HepG2 (cell line): ENCODE measurements at regions not wholly inside any gene's neighbourhood (a gene's known extent, or its start where the extent isn't known, plus 50 kb on each side); places are given as distances from the start of the nearest gene placed in this dataset.

Experiments
- ATAC-seq: fragments of 200-7000 bp; cut with Tn5 transposase; 3 replicates; pipeline ENCODE4 v1.9.1; 2020; ENCODE audit warnings: mild to moderate bottlenecking, moderate library complexity
- BruUV-seq: library from RNA; stranded (reverse); fragments of 400-500 nt; replicated peaks from 2 replicates; lab custom pipeline; 2021; lab: Mats Ljungman, UMichigan
- CTCF ChIA-PET: fragments of 300-600 bp; formaldehyde crosslinking; extraction: SDS; loops from one replicate; lab custom pipeline; 2021; ENCODE audit warnings: low total read pairs, inconsistent platforms, low intra/inter-chr PET ratio; lab: Yijun Ruan, JAX
- POLR2A ChIA-PET: fragments of 350-600 bp; sonication (Branson Sonifier 250); formaldehyde crosslinking; loops from one replicate; lab custom pipeline; 2020; ENCODE audit warnings: antibody characterized with exemption, inconsistent platforms; lab: Yijun Ruan, JAX
- DNase-seq: peaks from one replicate; pipeline ENCODE4 v3.0.0-alpha.2; 2015; ENCODE audit warnings: low spot score
- FAIRE-seq: peaks from 3 replicates; lab custom pipeline; 2011; peaks lifted over from hg19 to GRCh38; lab: Jason Lieb, UNC
- H2AFZ ChIP-seq: one replicate; pipeline ENCODE4 v1.6.1; 2011; ENCODE audit warnings: low read length, inconsistent platforms
- H3K27ac ChIP-seq: fragments of 300-600 bp; 3 replicates; pipeline ENCODE4 v1.8.0; 2011; ENCODE audit warnings: mixed run types, mild to moderate bottlenecking, mixed read lengths, low read length, inconsistent platforms; ENCODE audit not compliant: insufficient read depth; ENCODE audit errors: extremely low read length
- H3K27me3 ChIP-seq, 2 experiments: fragments of 200-600 bp in 1 of 2; 2 replicates in 1 of 2; 3 replicates in 1 of 2; pipeline versions ENCODE4 v1.6.0 to v1.8.0; 2011; ENCODE audit warnings: low read length in 2 of 2, mild to moderate bottlenecking in 2 of 2, moderate library complexity in 2 of 2, inconsistent platforms in 1 of 2; ENCODE audit not compliant: insufficient read depth in 2 of 2, control insufficient read depth in 1 of 2
- H3K36me3 ChIP-seq, 2 experiments: fragments of 200-600 bp in 1 of 2; replicated peaks in 1 of 2; 2 replicates in 1 of 2; 3 replicates in 1 of 2; pipeline versions ENCODE4 v1.5.1 to v1.8.0; 2011; ENCODE audit warnings: low read length in 2 of 2, inconsistent platforms in 1 of 2; ENCODE audit not compliant: insufficient read depth in 2 of 2, control insufficient read depth in 1 of 2
- H3K4me1 ChIP-seq: 2 replicates; pipeline ENCODE4 v1.5.1; 2012; ENCODE audit warnings: low read length, inconsistent platforms; ENCODE audit not compliant: insufficient read depth
- H3K4me2 ChIP-seq: 2 replicates; pipeline ENCODE4 v1.6.0; 2011; ENCODE audit warnings: low read depth, low read length, inconsistent platforms
- H3K4me3 ChIP-seq, 3 experiments: fragments of 200-600 bp in 1 of 3; sonication (generic), shearing (Covaris generic) in 1 of 3; replicated peaks in 1 of 3; 2 replicates each; pipeline ENCODE4 v1.5.1; 2011 to 2016; ENCODE audit warnings: low read length in 3 of 3, inconsistent platforms in 2 of 3, low read depth in 2 of 3, mild to moderate bottlenecking in 2 of 3, control low read depth in 1 of 3, mixed read lengths in 1 of 3; ENCODE audit not compliant: insufficient read depth in 1 of 3
- H3K79me2 ChIP-seq: one replicate; pipeline ENCODE4 v1.6.1; 2011; ENCODE audit warnings: low read length, inconsistent platforms; ENCODE audit not compliant: insufficient read depth
- H3K9ac ChIP-seq: 2 replicates; pipeline ENCODE4 v1.6.0; 2011; ENCODE audit warnings: mild to moderate bottlenecking, low read depth, low read length, inconsistent platforms; ENCODE audit not compliant: insufficient read depth
- H3K9me3 ChIP-seq: 2 replicates; pipeline ENCODE4 v1.5.1; 2012; ENCODE audit warnings: mild to moderate bottlenecking, low read length
- H4K20me1 ChIP-seq: 2 replicates; pipeline ENCODE4 v1.6.0; 2011; ENCODE audit warnings: inconsistent platforms, mild to moderate bottlenecking, low read length, moderate library complexity; ENCODE audit not compliant: insufficient read depth
- EP300 ChIP-seq, 3 experiments: sonication (generic) in 1 of 3; formaldehyde crosslinking in 1 of 3; IDR thresholded peaks; 2 replicates each; pipeline versions ENCODE4 v1.5.1 to v1.6.1; 2011 to 2020; ENCODE audit warnings: low read depth in 2 of 3, low read length in 2 of 3, borderline replicate concordance in 1 of 3, improper control_type of control experiment in 1 of 3, mild to moderate bottlenecking in 1 of 3, missing genetic modification reagents in 1 of 3, moderate library complexity in 1 of 3
- JUN ChIP-seq: sonication (generic); formaldehyde crosslinking; IDR thresholded peaks from 2 replicates; pipeline ENCODE4 v1.4.0; 2020; ENCODE audit warnings: mild to moderate bottlenecking, missing genetic modification reagents
- KLF12 ChIP-seq: sonication (generic); formaldehyde crosslinking; IDR thresholded peaks from 2 replicates; pipeline ENCODE4 v1.4.0; 2020; ENCODE audit warnings: missing genetic modification reagents, borderline replicate concordance
- MLLT10 ChIP-seq: sonication (generic); formaldehyde crosslinking; IDR thresholded peaks from 2 replicates; pipeline ENCODE4 v1.4.0; 2020; ENCODE audit warnings: missing genetic modification reagents
- NCOA2 ChIP-seq: sonication (generic); formaldehyde crosslinking; IDR thresholded peaks from 2 replicates; pipeline ENCODE4 v1.8.0; 2022; ENCODE audit warnings: inconsistent platforms
- PAX8 ChIP-seq: sonication (generic); formaldehyde crosslinking; IDR thresholded peaks from 2 replicates; pipeline ENCODE4 v1.8.0; 2022; ENCODE audit warnings: mild to moderate bottlenecking, missing genetic modification reagents, borderline replicate concordance
- RFX3 ChIP-seq: IDR thresholded peaks from 2 replicates; pipeline ENCODE4 v1.6.1; 2016; ENCODE audit warnings: missing biosample characterization, missing genetic modification reagents
- RORA ChIP-seq: sonication (generic); formaldehyde crosslinking; IDR thresholded peaks from 2 replicates; pipeline ENCODE4 v1.5.0; 2020; ENCODE audit warnings: mild to moderate bottlenecking, missing genetic modification reagents, moderate library complexity
- ZNF256 ChIP-seq: sonication (generic); formaldehyde crosslinking; conservative IDR thresholded peaks from 2 replicates; pipeline ENCODE4 v1.4.0; 2020; ENCODE audit warnings: missing genetic modification reagents
- whole genome bisulfite sequencing: methylation state at CpG from one replicate; pipeline ENCODE4 v1.1.6; 2017; ENCODE audit warnings: low lambda C conversion rate; 5-methylcytosine and 5-hydroxymethylcytosine counted together
- in situ Hi-C: cut with HindIII; loops from 2 replicates; pipeline ENCODE4 v1.10.0; 2017; ENCODE audit warnings: low pct_unique_long_range_greater_than_20kb; ENCODE audit not compliant: extremely low pct_ligation_motif_present
- intact Hi-C: fragments of 100-400 bp; cut with micrococcal nuclease; formaldehyde crosslinking; loops from one replicate; pipeline ENCODE4 v1.10.0; 2022; ENCODE audit not compliant: unreplicated experiment
- TF ChIP-seq, protein P1 (sequence below): IDR thresholded peaks from 2 replicates; pipeline ENCODE4 v1.6.1; 2016
- TF ChIP-seq, protein P2 (sequence below): sonication (generic); formaldehyde crosslinking; IDR thresholded peaks from 2 replicates; pipeline ENCODE4 v1.5.1; 2020; ENCODE audit warnings: missing genetic modification reagents, mild to moderate bottlenecking, borderline replicate concordance

DNA sequence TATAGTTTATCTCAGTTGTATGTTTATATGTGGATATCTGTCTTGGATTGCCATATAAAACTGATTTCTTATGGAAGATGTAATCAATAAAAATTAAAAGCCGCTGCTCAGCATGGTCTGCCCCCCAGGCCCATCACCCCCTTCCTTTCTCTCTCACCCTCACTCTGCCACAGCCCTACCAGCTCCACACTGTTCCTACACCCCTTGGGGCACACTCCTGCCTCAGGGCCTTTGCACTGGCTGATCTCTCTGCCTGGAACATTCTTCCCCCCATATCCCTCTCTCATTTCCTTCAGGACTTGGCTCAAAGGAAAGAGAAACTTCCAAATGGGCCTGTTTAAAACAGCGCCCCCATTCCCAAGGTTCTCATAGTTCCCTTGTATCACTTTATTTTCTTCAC, 63.1 kb downstream of the LRRC32 start:
- in situ Hi-C loops (no loop called here), intact Hi-C loops (no loop called here)
- peaks cover 0 to 20% of the 10 kb centered on the region in 2 experiments; a peak in 2 of 5 replicates for H3K27me3 ChIP-seq
- no peak overlapping the region for H3K9ac ChIP-seq
- H3K79me2 ChIP-seq = no peaks in the 10 kb centered on the region
- no peaks in the 10 kb centered on the region for H4K20me1 ChIP-seq
- H3K9me3 ChIP-seq = no peaks in the 10 kb centered on the region
- DNase-seq (no peak), FAIRE-seq (no peak), ATAC-seq (no peak)
- no peak overlapping the region for H3K4me2 ChIP-seq
- H2AFZ ChIP-seq = no peak overlapping the region
- CTCF ChIA-PET = no interaction called here
- 37% methylated on average over 2 of the region's 2 CpGs for WGBS
- TF ChIP-seq MLLT10 (no peak), RORA (CRISPR knock-in tag) (no peak), RFX3 (CRISPR knock-in tag) (no peak), PAX8 (no peak), NCOA2 (no peak), KLF12 (CRISPR knock-in tag) (no peak), EP300 (IDR thresholded peaks at IDR 0.05; ENCODE audit: low read depth in 2 of 2, low read length in 2 of 2) (no peak), EP300 (CRISPR knock-in tag; IDR thresholded peaks at IDR 0.05; ENCODE audit: borderline replicate concordance) (no peak), JUN (no peak), ZNF256 (CRISPR knock-in tag) (no peak)
- TF ChIP-seq, protein P1, sequence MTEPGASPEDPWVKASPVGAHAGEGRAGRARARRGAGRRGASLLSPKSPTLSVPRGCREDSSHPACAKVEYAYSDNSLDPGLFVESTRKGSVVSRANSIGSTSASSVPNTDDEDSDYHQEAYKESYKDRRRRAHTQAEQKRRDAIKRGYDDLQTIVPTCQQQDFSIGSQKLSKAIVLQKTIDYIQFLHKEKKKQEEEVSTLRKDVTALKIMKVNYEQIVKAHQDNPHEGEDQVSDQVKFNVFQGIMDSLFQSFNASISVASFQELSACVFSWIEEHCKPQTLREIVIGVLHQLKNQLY = no peak
- TF ChIP-seq, protein P2, sequence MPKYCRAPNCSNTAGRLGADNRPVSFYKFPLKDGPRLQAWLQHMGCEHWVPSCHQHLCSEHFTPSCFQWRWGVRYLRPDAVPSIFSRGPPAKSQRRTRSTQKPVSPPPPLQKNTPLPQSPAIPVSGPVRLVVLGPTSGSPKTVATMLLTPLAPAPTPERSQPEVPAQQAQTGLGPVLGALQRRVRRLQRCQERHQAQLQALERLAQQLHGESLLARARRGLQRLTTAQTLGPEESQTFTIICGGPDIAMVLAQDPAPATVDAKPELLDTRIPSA (CRISPR knock-in tag) = no peak
- no peaks in the 10 kb centered on the region for H3K4me1 ChIP-seq
- BruUV-seq = no TSS peak
- no peak overlapping the region for H3K27ac ChIP-seq
- H3K4me3 ChIP-seq = no peak overlapping the region
- POLR2A ChIA-PET = no interaction called here
- no peaks in the 10 kb centered on the region for H3K36me3 ChIP-seq
